B cell (primary cell): ENCODE measurements at regions not wholly inside any gene's neighbourhood (a gene's known extent, or its start where the extent isn't known, plus 50 kb on each side); places are given as distances from the start of the nearest gene placed in this dataset.

Experiments
- EZH2 ChIP-seq: IDR thresholded peaks from 2 replicates; pipeline ENCODE4 v1.6.1; 2012; ENCODE audit warnings: borderline replicate concordance, low read depth, mild to moderate bottlenecking, moderate library complexity, low read length; ENCODE audit not compliant: insufficient read depth, poor library complexity, severe bottlenecking
- TF ChIP-seq, protein P1 (sequence below): fragments of 200-600 bp; IDR thresholded peaks from one replicate; pipeline ENCODE4 v1.8.0; 2022; ENCODE audit warnings: antibody characterized with exemption, mild to moderate bottlenecking

DNA sequence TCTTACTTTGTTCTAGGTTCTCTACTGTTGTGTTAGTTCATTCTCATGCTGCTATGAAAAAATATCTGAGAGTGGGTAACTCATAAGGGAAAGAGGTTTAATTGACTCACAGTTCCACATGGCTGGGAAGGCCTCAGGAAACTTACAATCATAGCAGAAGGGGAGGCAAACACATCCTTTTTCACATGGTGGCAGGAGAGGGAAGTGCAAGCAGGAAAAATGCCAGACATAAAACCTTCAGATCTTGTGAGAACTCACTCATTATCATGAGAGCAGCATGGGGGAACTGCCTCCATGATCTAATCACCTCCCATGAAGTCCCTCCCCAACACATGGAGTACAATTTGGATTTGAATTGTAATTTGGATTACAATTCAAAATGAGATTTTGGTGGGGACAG lies 69.6 kb downstream of the MGST1 start:
- TF ChIP-seq, protein P1, sequence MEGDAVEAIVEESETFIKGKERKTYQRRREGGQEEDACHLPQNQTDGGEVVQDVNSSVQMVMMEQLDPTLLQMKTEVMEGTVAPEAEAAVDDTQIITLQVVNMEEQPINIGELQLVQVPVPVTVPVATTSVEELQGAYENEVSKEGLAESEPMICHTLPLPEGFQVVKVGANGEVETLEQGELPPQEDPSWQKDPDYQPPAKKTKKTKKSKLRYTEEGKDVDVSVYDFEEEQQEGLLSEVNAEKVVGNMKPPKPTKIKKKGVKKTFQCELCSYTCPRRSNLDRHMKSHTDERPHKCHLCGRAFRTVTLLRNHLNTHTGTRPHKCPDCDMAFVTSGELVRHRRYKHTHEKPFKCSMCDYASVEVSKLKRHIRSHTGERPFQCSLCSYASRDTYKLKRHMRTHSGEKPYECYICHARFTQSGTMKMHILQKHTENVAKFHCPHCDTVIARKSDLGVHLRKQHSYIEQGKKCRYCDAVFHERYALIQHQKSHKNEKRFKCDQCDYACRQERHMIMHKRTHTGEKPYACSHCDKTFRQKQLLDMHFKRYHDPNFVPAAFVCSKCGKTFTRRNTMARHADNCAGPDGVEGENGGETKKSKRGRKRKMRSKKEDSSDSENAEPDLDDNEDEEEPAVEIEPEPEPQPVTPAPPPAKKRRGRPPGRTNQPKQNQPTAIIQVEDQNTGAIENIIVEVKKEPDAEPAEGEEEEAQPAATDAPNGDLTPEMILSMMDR: no peak
- TF ChIP-seq EZH2: no peak
